GM23248 (cell line): ENCODE measurements at regions not wholly inside any gene's neighbourhood (a gene's known extent, or its start where the extent isn't known, plus 50 kb on each side); places are given as distances from the start of the nearest gene placed in this dataset.

Source experiments
- DNase-seq: peaks from one replicate; pipeline ENCODE4 v3.0.0-alpha.2; 2015
- H2AFZ ChIP-seq: fragments of 200-600 bp; sonication (generic); 2 replicates; pipeline ENCODE4 v1.6.1; 2016; ENCODE audit warnings: antibody characterized with exemption
- H3F3A ChIP-seq: fragments of 200-600 bp; sonication (generic); 2 replicates; pipeline ENCODE4 v1.6.1; 2016; ENCODE audit warnings: mild to moderate bottlenecking, antibody characterized with exemption, mixed run types; ENCODE audit not compliant: insufficient read depth
- H3K27ac ChIP-seq: fragments of 200-600 bp; sonication (generic); 2 replicates; pipeline ENCODE4 v1.5.1; 2016; ENCODE audit warnings: mild to moderate bottlenecking
- H3K27me3 ChIP-seq: fragments of 200-600 bp; sonication (generic); replicated peaks from 2 replicates; pipeline ENCODE4 v1.6.1; 2016; ENCODE audit warnings: mild to moderate bottlenecking; ENCODE audit not compliant: insufficient read depth
- H3K36me3 ChIP-seq: fragments of 200-600 bp; sonication (generic); 2 replicates; pipeline ENCODE4 v1.6.1; 2016; ENCODE audit warnings: low read depth, mild to moderate bottlenecking
- H3K4me1 ChIP-seq: fragments of 200-600 bp; sonication (generic); 2 replicates; pipeline ENCODE4 v1.6.1; 2016; ENCODE audit warnings: mild to moderate bottlenecking; ENCODE audit not compliant: insufficient read depth
- H3K4me2 ChIP-seq: fragments of 200-600 bp; sonication (generic); one replicate; pipeline ENCODE4 v1.6.1; 2016; ENCODE audit warnings: mild to moderate bottlenecking; ENCODE audit not compliant: unreplicated experiment
- H3K4me3 ChIP-seq: fragments of 200-600 bp; sonication (generic); 2 replicates; pipeline ENCODE4 v1.5.1; 2016; ENCODE audit warnings: mild to moderate bottlenecking
- H3K79me2 ChIP-seq: fragments of 200-600 bp; sonication (generic); 2 replicates; pipeline ENCODE4 v1.6.1; 2016; ENCODE audit warnings: mild to moderate bottlenecking; ENCODE audit not compliant: insufficient read depth
- H3K9ac ChIP-seq: fragments of 200-600 bp; sonication (generic); 2 replicates; pipeline ENCODE4 v1.6.1; 2016; ENCODE audit warnings: mild to moderate bottlenecking
- H3K9me2 ChIP-seq: fragments of 200-600 bp; sonication (generic); 2 replicates; pipeline ENCODE4 v1.6.1; 2016; ENCODE audit warnings: mixed run types, mild to moderate bottlenecking, moderate library complexity; ENCODE audit not compliant: insufficient read depth
- H3K9me3 ChIP-seq: fragments of 200-600 bp; sonication (generic); one replicate; pipeline ENCODE4 v1.6.1; 2017; ENCODE audit warnings: low read depth
- H4K20me1 ChIP-seq: fragments of 200-600 bp; sonication (generic); 2 replicates; pipeline ENCODE4 v1.6.0; 2016; ENCODE audit not compliant: insufficient read depth
- EZH2 ChIP-seq: fragments of 200-600 bp; sonication (generic); IDR thresholded peaks from 2 replicates; pipeline ENCODE4 v1.6.1; 2018; ENCODE audit warnings: antibody characterized with exemption, mild to moderate bottlenecking; ENCODE audit not compliant: insufficient read depth, poor library complexity, severe bottlenecking
- EZH2phosphoT487 ChIP-seq: fragments of 200-600 bp; sonication (generic); IDR thresholded peaks from 2 replicates; pipeline ENCODE4 v1.6.1; 2018; ENCODE audit warnings: antibody characterized with exemption, moderate library complexity, mild to moderate bottlenecking, low read depth; ENCODE audit not compliant: insufficient read depth
- WGBS, 2 experiments: methylation state at CpG; one replicate each; pipeline ENCODE4 v1.1.6; 2015 to 2017; ENCODE audit warnings: low lambda C conversion rate in 2 of 2, low coverage in 1 of 2; ENCODE audit errors: missing lambda C conversion rate in 2 of 2; 5-methylcytosine and 5-hydroxymethylcytosine counted together
- in situ Hi-C: fragments of 300-500 bp; cut with MboI; formaldehyde crosslinking; loops from 2 replicates; pipeline ENCODE4 v1.15.0; 2020

DNA sequence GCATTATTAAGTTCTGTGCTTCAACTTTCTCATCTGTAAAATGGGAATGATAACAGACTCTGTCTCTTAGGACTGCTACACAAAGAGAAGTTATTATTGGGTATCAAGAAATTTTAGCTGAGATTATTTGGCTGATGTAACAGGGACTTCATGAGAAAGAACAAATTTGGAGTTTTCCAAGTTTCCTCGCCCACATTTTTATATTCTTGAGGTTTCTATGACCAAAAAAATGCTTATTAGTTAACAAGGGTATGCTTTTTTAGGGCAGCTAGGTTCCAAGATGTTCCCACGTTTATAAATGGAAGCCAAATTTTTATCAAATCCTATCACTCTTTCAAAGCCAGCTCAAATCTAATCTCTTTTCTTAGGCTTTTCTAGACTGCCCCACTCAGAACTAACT lies 50.6 kb upstream of the C3orf80 start:
- DNase-seq = no peak
- no peaks in the 10 kb centered on the region for H3K27me3 ChIP-seq
- H3K36me3 ChIP-seq = no peaks in the 10 kb centered on the region
- H3F3A ChIP-seq = peaks cover 7% of the 10 kb centered on the region
- no peak overlapping the region for H3K9ac ChIP-seq
- no peak overlapping the region for H3K27ac ChIP-seq
- TF ChIP-seq EZH2phosphoT487 (no peak), EZH2 (no peak)
- H3K4me2 ChIP-seq = no peak overlapping the region
- no peak overlapping the region for H3K4me3 ChIP-seq
- WGBS, 2 experiments = 50 to 61% methylated on average over 2 of the region's 2 CpGs
- H3K9me2 ChIP-seq = no peaks in the 10 kb centered on the region
- H4K20me1 ChIP-seq = no peaks in the 10 kb centered on the region
- H3K79me2 ChIP-seq = no peaks in the 10 kb centered on the region
- no peak overlapping the region for H2AFZ ChIP-seq
- peaks cover 5% of the 10 kb centered on the region for H3K4me1 ChIP-seq
- no peaks in the 10 kb centered on the region for H3K9me3 ChIP-seq
- in situ Hi-C loops = no loop called here
